GM19043 (cell line): ENCODE measurements at regions not wholly inside any gene's neighbourhood (a gene's known extent, or its start where the extent isn't known, plus 50 kb on each side); places are given as distances from the start of the nearest gene placed in this dataset.
"Not testable (repeated sequence)": the region's sequence is repeated elsewhere in the genome, so short reads cannot be mapped to it uniquely, and the experiment has no call there.

Experiments
- ATAC-seq: cut with Tn5 transposase; IDR thresholded peaks from one replicate; pipeline ENCODE4 v1.9.1; 2021; ENCODE audit warnings: low read depth; ENCODE audit not compliant: unreplicated experiment

GRCh38 chr12:74227846-74228545, 309.6 kb upstream of the ATXN7L3B start:
- no peak for ATAC-seq

- no peak for ATAC-seq
Observed at GRCh38 chr12:74229671-74230070, 308.0 kb upstream of the ATXN7L3B start.

- ATAC-seq = no peak
Observed at GRCh38 chr12:74235342-74235741, 302.3 kb upstream of the ATXN7L3B start.

- ATAC-seq = no peak
Observed at GRCh38 chr12:74241341-74241740, 296.3 kb upstream of the ATXN7L3B start.

GRCh38 chr12:74242088-74242487, 295.5 kb upstream of the ATXN7L3B start:
- ATAC-seq = no peak

GRCh38 chr12:74245458-74245857, 292.2 kb upstream of the ATXN7L3B start:
- no peak for ATAC-seq

- no peak for ATAC-seq
Observed at GRCh38 chr12:74250891-74251290, 286.7 kb upstream of the ATXN7L3B start.

- ATAC-seq = not testable (repeated sequence)
Observed at GRCh38 chr12:74253826-74254225, 283.8 kb upstream of the ATXN7L3B start.

GRCh38 chr12:74254784-74255183, 282.9 kb upstream of the ATXN7L3B start:
- no peak for ATAC-seq

GRCh38 chr12:74259199-74259598, 278.4 kb upstream of the ATXN7L3B start:
- no peak for ATAC-seq

- ATAC-seq = no peak
Observed at GRCh38 chr12:74264692-74265091, 272.9 kb upstream of the ATXN7L3B start.

GRCh38 chr12:74269355-74269754, 268.3 kb upstream of the ATXN7L3B start:
- not testable (repeated sequence) for ATAC-seq

GRCh38 chr12:74280156-74280655, 257.4 kb upstream of the ATXN7L3B start:
- ATAC-seq = no peak

- ATAC-seq = not testable (repeated sequence)
Observed at GRCh38 chr12:74281401-74282180, 256.0 kb upstream of the ATXN7L3B start.

GRCh38 chr12:74283646-74284045, 254.0 kb upstream of the ATXN7L3B start:
- ATAC-seq = no peak

GRCh38 chr12:74285773-74286172, 251.9 kb upstream of the ATXN7L3B start:
- no peak for ATAC-seq

GRCh38 chr12:74286254-74286653, 251.4 kb upstream of the ATXN7L3B start:
- ATAC-seq = no peak

- no peak for ATAC-seq
Observed at GRCh38 chr12:74292351-74293194, 245.1 kb upstream of the ATXN7L3B start.

- ATAC-seq = no peak
Observed at GRCh38 chr12:74293689-74294131, 243.9 kb upstream of the ATXN7L3B start.

- no peak for ATAC-seq
Observed at GRCh38 chr12:74317078-74317601, 220.5 kb upstream of the ATXN7L3B start.

GRCh38 chr12:74317741-74318140, 219.9 kb upstream of the ATXN7L3B start:
- ATAC-seq = no peak
